ENCODE measurements at regions not wholly inside any gene's neighbourhood (a gene's known extent, or its start where the extent isn't known, plus 50 kb on each side); places are given as distances from the start of the nearest gene placed in this dataset.

GRCh38 chr22:49176956-49177355 is 650.7 kb downstream of the BRD1 start:
- no peak for DNase-seq (ENCODE audit: low read depth)

GRCh38 chr22:49170053-49170452 is 657.6 kb downstream of the BRD1 start:
- DNase-seq (ENCODE audit: low read depth): no peak

- DNase-seq (ENCODE audit: low read depth): no peak
These were observed 658.5 kb downstream of the BRD1 start for GRCh38 chr22:49169074-49169744.

- DNase-seq (ENCODE audit: low read depth): no peak
These were observed 659.4 kb downstream of the BRD1 start for GRCh38 chr22:49168219-49168813.

- no peak for DNase-seq (ENCODE audit: low read depth)
These were observed 660.9 kb downstream of the BRD1 start for GRCh38 chr22:49166746-49167145.

GRCh38 chr22:49166211-49166610 is 661.5 kb downstream of the BRD1 start:
- DNase-seq (ENCODE audit: low read depth): no peak

- no peak for DNase-seq (ENCODE audit: low read depth)
These were observed 662.8 kb downstream of the BRD1 start for GRCh38 chr22:49164773-49165320.

GRCh38 chr22:49163960-49164690 is 663.5 kb downstream of the BRD1 start:
- no peak for DNase-seq (ENCODE audit: low read depth)

- no peak for DNase-seq (ENCODE audit: low read depth)
These were observed 664.3 kb downstream of the BRD1 start for GRCh38 chr22:49163258-49163959.

- DNase-seq (ENCODE audit: low read depth): no peak
These were observed 664.8 kb downstream of the BRD1 start for GRCh38 chr22:49162841-49163240.

- no peak for DNase-seq (ENCODE audit: low read depth)
These were observed 666.4 kb downstream of the BRD1 start for GRCh38 chr22:49161002-49161850.

- no peak for DNase-seq (ENCODE audit: low read depth)
These were observed 667.2 kb downstream of the BRD1 start for GRCh38 chr22:49160261-49161001.

GRCh38 chr22:49159711-49160110 is 668.0 kb downstream of the BRD1 start:
- no peak for DNase-seq (ENCODE audit: low read depth)

GRCh38 chr22:49158741-49159564 is 668.7 kb downstream of the BRD1 start:
- DNase-seq (ENCODE audit: low read depth): no peak

GRCh38 chr22:49157529-49158339 is 669.9 kb downstream of the BRD1 start:
- DNase-seq (ENCODE audit: low read depth): no peak

- DNase-seq (ENCODE audit: low read depth): no peak
These were observed 670.9 kb downstream of the BRD1 start for GRCh38 chr22:49156662-49157285.

GRCh38 chr22:49155770-49156580 is 671.7 kb downstream of the BRD1 start:
- no peak for DNase-seq (ENCODE audit: low read depth)
